SJCRH30 (cell line): ENCODE measurements at regions not wholly inside any gene's neighbourhood (a gene's known extent, or its start where the extent isn't known, plus 50 kb on each side); places are given as distances from the start of the nearest gene placed in this dataset.

ENCODE experiments used
- DNase-seq, 2 experiments: peaks; one replicate each; pipeline ENCODE4 v3.0.0-alpha.2; 2015 to 2020
- H3K27ac ChIP-seq: fragments of 250-450 bp; sonication (Bioruptor Pico); 2 replicates; pipeline ENCODE4 v1.5.1; 2020; ENCODE audit warnings: mild to moderate bottlenecking, moderate library complexity
- H3K27me3 ChIP-seq: fragments of 250-450 bp; sonication (Bioruptor Pico); 2 replicates; pipeline ENCODE4 v1.5.1; 2020; ENCODE audit warnings: mild to moderate bottlenecking, moderate library complexity
- H3K36me3 ChIP-seq: fragments of 250-450 bp; sonication (Bioruptor Pico); 2 replicates; pipeline ENCODE4 v1.5.1; 2020; ENCODE audit warnings: mild to moderate bottlenecking, moderate library complexity
- H3K4me1 ChIP-seq: fragments of 250-450 bp; sonication (Bioruptor Pico); 2 replicates; pipeline ENCODE4 v1.5.1; 2020; ENCODE audit warnings: mild to moderate bottlenecking, moderate library complexity
- H3K4me3 ChIP-seq: fragments of 250-450 bp; sonication (Bioruptor Pico); 2 replicates; pipeline ENCODE4 v1.5.1; 2020; ENCODE audit warnings: mild to moderate bottlenecking, moderate library complexity
- H3K9me3 ChIP-seq: fragments of 250-450 bp; sonication (Bioruptor Pico); replicated peaks from 2 replicates; pipeline ENCODE4 v1.5.1; 2020; ENCODE audit warnings: mild to moderate bottlenecking, moderate library complexity

DNA sequence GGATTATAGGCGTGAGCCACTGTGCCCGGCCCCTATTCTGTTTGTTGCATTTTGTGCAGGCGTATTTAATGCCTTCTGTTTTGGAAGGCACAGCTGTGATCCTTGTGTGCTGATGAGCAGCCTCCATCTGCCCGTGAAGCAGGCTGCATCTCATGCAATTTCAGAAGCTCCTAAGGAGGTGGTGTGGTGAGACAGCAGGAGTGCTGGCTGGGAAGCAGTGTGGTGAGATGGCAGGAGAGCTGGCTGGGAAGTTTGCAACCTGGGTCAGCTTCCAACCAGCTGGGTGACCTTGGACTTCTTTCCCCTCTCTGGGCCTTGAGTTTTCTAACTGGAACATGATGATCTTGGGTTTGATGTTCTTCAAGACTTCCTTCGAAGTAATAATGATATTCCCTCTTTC is 525.1 kb downstream of the TBC1D22A start:
- no peak overlapping the region for H3K27ac ChIP-seq
- H3K9me3 ChIP-seq = no peaks in the 10 kb centered on the region
- no peaks in the 10 kb centered on the region for H3K36me3 ChIP-seq
- H3K4me1 ChIP-seq = no peaks in the 10 kb centered on the region; the same call in 1 of the 2 replicates
- no peaks in the 10 kb centered on the region for H3K27me3 ChIP-seq
- DNase-seq = no peak
- no peak overlapping the region for H3K4me3 ChIP-seq

DNA sequence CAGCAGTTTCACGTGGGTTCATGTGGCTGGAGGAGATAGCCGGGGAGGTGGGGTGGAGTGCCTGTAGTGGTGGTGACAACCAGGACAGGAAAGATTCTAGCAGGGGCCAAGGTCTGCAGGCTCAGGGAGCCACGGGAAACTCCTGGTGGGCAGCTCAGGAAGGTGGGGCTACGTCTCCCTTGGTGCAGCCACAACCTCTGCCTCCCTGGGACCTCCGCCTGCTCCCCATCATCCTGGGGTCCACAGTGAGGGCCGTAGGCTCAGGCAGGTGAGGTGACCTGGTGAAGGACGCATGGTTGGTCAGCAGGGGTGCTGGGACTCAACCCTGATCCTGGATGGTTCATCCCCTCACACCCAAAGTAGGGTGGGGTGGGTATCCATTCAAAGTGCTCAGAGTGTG is 524.1 kb downstream of the TBC1D22A start:
- no peak overlapping the region for H3K4me3 ChIP-seq
- H3K9me3 ChIP-seq = no peaks in the 10 kb centered on the region
- no peak overlapping the region for H3K27ac ChIP-seq
- no peaks in the 10 kb centered on the region for H3K36me3 ChIP-seq
- no peaks in the 10 kb centered on the region; the same call in 1 of the 2 replicates for H3K27me3 ChIP-seq
- no peaks in the 10 kb centered on the region for H3K4me1 ChIP-seq
- DNase-seq = no peak

DNA sequence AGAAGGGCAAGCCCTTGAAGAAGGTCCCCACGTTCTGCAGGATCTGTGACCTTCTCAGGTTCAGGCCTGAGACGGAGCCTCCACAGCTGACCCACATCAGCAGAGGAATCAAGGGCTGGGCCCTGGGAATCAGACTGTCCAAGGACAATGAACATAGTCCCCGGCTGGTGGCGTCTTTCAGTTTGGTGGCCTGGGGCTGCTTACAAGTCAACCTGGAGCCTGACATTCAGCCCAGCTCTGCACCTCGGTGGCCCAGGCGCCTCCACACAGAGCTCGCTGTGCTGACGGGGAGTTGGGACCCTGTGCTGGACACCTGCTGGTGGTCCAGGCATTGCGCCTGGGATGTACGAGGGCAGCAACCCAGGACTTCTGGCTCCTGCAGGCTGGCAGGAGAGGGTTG is 523.5 kb downstream of the TBC1D22A start:
- Histone ChIP-seq H3K4me1 (no peaks in the 10 kb centered on the region), H3K27ac (no peak overlapping the region), H3K4me3 (no peak overlapping the region), H3K36me3 (no peaks in the 10 kb centered on the region), H3K9me3 (no peaks in the 10 kb centered on the region), H3K27me3 (no peaks in the 10 kb centered on the region; the same call in 1 of the 2 replicates)
- DNase-seq = no peak

DNA sequence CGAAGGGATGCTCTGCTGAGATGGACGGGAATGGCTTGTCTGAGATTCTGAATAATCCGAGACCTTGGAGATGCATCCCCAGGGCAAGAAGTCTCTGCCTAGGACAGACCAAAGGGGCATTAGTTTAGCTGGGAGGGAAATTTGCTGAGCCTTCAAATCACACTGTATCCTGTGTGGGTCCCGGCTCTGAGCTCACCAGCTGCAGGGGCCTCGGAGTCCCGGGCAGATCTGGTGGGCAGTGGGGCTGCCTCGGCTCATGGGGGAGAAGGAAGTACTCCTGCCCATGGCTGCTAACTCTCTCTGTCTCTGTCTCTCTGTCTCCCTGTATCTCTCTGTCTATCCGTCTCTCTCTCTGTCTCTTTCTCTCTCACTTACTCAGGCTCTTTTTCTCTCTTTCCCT is 522.4 kb downstream of the TBC1D22A start:
- H3K27me3 ChIP-seq = no peaks in the 10 kb centered on the region; the same call in 1 of the 2 replicates
- H3K36me3 ChIP-seq = no peaks in the 10 kb centered on the region
- H3K27ac ChIP-seq = no peak overlapping the region
- H3K4me1 ChIP-seq = no peaks in the 10 kb centered on the region
- DNase-seq = no peak
- H3K9me3 ChIP-seq = no peaks in the 10 kb centered on the region
- no peak overlapping the region for H3K4me3 ChIP-seq

DNA sequence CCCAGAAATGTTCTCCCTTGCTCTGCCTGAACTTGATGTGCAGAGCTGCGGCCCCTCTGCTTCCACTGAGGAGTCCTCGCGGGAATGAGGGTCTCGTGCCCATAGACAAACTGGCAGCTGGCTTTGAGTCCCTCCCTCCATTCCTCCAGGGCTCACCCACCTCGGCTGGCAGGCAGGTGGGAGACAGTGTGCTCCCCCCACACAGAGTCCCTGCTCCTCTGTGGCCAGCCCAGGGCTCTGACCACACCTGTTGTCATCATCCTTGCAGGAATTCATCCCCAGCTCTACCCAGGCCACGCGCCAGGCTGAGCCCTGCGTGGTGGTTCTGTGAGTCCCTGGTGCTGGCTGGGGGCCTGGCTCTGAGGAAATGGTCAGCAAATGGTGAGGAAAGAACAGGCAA is 521.9 kb downstream of the TBC1D22A start:
- Histone ChIP-seq H3K4me3 (no peak overlapping the region), H3K27ac (no peak overlapping the region), H3K27me3 (no peaks in the 10 kb centered on the region; the same call in 1 of the 2 replicates), H3K4me1 (no peaks in the 10 kb centered on the region), H3K36me3 (no peaks in the 10 kb centered on the region), H3K9me3 (no peaks in the 10 kb centered on the region)
- DNase-seq = no peak

DNA sequence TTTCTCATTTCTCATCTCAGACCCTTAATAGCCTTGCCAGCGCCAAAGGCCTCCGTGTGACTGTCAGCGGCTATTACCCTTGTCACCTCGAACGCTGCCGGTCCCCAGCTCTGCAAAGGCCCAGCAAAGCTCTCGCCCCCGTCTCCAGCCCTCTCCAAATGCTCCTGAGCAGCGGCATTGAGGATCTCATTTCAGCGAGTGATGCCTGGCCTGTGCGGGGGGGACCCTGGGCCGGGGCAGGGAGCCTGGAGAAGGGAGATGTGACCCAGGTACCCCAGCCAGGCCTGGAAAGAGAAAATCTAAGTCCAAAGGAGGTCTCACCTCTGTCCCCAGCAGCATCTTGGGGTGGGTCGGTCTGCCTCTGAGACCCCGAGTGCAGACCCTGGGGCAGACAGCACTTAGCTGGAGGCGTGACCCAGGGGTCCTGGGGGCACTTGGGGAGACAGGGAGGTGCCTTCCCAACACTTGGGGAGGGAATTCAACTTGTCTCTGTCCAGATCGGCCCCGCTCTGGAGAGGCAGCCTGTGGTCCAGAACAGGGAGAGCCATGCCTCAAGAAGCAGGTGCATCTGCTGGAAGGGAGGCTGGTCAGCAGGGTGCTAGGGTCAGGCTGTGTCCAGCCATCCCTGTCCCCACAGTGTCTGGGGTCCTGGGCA is 521.3 kb downstream of the TBC1D22A start:
- no peaks in the 10 kb centered on the region for H3K4me1 ChIP-seq
- H3K4me3 ChIP-seq = no peak overlapping the region
- H3K27me3 ChIP-seq = no peaks in the 10 kb centered on the region; the same call in 1 of the 2 replicates
- H3K27ac ChIP-seq = no peak overlapping the region
- H3K9me3 ChIP-seq = no peaks in the 10 kb centered on the region
- no peak for DNase-seq
- no peaks in the 10 kb centered on the region for H3K36me3 ChIP-seq

DNA sequence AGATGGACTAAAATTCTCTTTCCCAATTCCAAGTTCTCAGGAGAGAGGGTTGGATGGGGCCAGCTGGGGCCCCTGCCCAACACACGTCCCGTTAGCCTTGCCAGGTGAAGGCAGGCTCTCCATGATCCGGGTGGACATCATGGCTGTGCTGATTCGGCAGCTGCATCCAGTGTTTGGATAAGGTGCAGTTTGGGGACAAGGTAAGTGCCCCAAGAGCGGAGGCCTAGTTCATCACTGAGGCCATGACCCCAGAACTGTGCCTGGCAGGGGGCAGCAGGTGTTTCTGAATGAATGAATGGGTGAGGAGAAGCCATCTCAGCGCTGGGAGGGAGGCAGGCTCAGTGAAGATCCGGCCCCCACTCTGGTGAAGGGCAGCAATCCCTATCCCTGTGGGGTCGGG is 520.4 kb downstream of the TBC1D22A start:
- no peaks in the 10 kb centered on the region; the same call in 1 of the 2 replicates for H3K27me3 ChIP-seq

DNA sequence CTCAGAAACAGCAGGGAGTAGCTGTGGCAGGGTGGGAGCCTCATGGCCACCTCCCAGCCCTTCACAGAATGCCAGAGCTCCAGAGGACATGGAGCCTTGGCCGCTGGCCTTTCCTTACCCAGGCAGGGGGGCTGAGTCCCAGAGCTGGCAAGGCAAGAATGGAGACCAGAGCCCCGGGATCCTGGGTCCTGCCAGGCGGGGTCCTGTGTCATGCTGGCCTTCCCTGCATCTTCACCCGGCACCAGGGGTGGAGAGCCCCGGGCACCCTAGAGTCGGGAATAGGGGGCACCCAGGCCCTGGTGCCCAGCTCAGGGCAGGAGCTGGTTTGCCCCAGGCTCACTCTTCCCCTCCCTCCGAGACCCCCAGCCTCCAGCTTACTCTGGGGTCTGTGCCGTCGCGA is 519.9 kb downstream of the TBC1D22A start:
- no peak for DNase-seq
- Histone ChIP-seq H3K4me1 (no peaks in the 10 kb centered on the region), H3K27me3 (no peaks in the 10 kb centered on the region; the same call in 1 of the 2 replicates), H3K9me3 (no peaks in the 10 kb centered on the region), H3K27ac (no peak overlapping the region), H3K4me3 (no peak overlapping the region), H3K36me3 (no peaks in the 10 kb centered on the region)

More for the DNA sequence above, 520.4 kb downstream of the TBC1D22A start:
- no peak overlapping the region for H3K27ac ChIP-seq
- no peaks in the 10 kb centered on the region for H3K36me3 ChIP-seq
- no peak overlapping the region for H3K4me3 ChIP-seq
- no peak for DNase-seq
- no peaks in the 10 kb centered on the region for H3K9me3 ChIP-seq
- H3K4me1 ChIP-seq = no peaks in the 10 kb centered on the region

DNA sequence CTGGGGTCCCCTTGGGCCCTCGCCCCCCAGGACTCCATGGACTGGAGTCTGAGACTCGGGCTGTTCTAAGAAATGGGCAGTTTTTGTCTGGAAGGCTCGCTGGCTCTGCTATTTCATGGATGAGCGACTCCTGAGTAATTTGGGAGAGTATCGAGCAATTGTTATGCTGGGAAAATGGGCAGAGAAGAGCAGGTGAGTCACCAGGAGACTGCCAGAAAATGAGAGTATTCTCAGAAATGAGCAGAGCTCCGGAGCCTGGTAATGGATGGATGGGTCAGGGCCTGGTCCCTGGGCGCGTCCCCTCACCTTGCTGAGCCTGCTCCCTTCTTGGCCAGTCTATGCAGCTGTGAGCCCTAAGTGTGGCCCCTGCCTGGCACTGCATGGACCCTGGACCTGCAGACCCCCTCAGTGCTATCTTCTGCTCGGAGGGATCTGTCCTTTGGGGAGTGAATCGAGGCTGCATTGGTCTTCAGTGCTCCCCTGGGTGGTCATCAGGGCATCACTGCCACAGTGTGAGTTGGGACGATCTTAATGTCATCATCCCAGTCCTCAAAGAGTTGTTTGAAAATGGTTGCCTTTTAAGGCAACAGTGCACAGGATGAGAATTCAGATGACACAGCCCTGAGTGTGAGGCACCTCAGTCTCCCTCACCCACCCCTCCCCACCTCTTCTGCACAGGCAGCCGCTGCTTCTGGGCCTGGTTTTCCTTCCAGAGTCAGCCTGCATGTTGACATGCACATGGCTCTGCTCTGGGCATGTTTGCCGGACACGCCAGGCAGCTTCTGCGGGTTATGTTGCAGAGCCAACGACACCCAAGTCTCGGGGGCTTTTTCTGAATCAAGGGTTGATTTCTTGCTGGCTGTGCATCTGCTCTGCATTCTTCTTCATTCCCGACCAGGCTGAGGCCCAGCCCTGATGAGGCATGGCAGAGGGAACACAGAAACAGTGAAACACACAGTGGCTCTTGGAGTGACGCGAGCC is 519.0 kb downstream of the TBC1D22A start:
- no peaks in the 10 kb centered on the region for H3K9me3 ChIP-seq
- H3K4me1 ChIP-seq = no peaks in the 10 kb centered on the region
- H3K27ac ChIP-seq = no peak overlapping the region
- no peaks in the 10 kb centered on the region for H3K36me3 ChIP-seq
- no peak overlapping the region for H3K4me3 ChIP-seq
- no peak for DNase-seq
- H3K27me3 ChIP-seq = no peaks in the 10 kb centered on the region; the same call in 1 of the 2 replicates

DNA sequence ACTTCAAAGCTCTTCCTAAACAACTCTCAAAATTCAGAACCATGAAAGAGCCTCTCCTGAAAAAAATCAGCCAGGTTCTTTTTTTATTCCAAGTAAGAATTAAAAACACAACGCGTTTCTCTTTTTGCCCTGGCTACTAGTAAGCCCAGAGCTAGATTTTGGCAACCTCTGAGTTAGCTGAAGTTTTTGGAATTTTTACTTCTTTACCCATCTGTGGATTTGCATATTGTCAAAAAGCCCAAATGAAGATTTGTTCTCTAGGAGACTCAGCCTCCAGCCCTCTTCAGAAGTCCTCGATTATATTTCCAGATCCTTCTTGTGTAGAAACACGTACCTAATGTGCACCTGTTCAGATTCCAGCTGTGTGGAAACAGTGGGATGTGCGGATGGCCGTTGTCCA is 517.9 kb downstream of the TBC1D22A start:
- no peak overlapping the region for H3K27ac ChIP-seq
- H3K27me3 ChIP-seq = no peaks in the 10 kb centered on the region; the same call in 1 of the 2 replicates
- H3K4me3 ChIP-seq = no peak overlapping the region
- no peaks in the 10 kb centered on the region for H3K36me3 ChIP-seq
- peaks cover 4% of the 10 kb centered on the region; the same call in 1 of the 2 replicates for H3K4me1 ChIP-seq
- no peak for DNase-seq
- H3K9me3 ChIP-seq = no peaks in the 10 kb centered on the region

DNA sequence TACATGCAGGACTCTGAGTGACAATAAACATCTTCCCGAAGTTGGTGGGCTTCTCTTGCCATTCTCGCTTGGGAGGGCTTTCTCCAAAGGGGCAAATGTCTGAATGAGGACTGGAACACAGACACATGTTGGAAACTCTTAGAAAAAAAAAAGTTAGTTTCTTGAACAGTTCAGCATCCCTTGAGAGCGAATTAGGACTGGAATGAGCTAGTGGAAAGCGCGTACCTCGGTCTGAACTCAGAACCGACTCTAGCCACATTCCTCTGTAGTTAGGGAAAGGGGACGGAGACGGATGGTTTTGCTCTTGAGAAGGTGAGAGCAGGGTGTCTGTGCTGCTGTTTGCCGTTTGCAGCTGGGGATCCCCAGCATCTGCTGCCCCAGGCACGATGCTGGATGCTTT is 517.3 kb downstream of the TBC1D22A start:
- H3K27ac ChIP-seq = no peak overlapping the region
- no peaks in the 10 kb centered on the region for H3K9me3 ChIP-seq
- no peaks in the 10 kb centered on the region for H3K36me3 ChIP-seq
- H3K27me3 ChIP-seq = no peaks in the 10 kb centered on the region; the same call in 1 of the 2 replicates
- DNase-seq = no peak
- no peak overlapping the region for H3K4me3 ChIP-seq
- H3K4me1 ChIP-seq = peaks cover 4% of the 10 kb centered on the region; the same call in 1 of the 2 replicates

DNA sequence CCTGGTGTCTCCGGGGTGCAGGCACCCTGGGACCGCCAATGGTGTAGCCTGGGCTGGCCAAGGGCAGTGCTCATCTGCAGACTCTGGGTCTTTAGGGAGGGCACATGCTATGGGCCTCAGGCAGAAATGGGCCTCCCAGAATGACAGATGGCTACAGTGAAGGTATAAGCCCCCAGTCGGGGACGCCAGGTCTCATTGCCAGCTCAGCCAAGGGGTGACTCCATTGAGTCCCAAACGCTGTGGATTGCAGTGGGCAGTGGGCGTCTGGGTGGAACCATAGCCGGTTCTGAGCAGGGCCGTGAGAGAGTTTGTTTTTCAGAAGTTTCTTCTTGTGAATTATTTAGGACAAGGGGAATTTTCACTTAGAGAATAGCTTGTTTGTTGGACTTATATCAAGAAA is 516.9 kb downstream of the TBC1D22A start:
- peaks cover 4% of the 10 kb centered on the region; the same call in 1 of the 2 replicates for H3K4me1 ChIP-seq
- H3K36me3 ChIP-seq = no peaks in the 10 kb centered on the region
- DNase-seq = no peak
- no peak overlapping the region for H3K4me3 ChIP-seq
- H3K27ac ChIP-seq = no peak overlapping the region
- H3K27me3 ChIP-seq = no peaks in the 10 kb centered on the region; the same call in 1 of the 2 replicates
- H3K9me3 ChIP-seq = no peaks in the 10 kb centered on the region

DNA sequence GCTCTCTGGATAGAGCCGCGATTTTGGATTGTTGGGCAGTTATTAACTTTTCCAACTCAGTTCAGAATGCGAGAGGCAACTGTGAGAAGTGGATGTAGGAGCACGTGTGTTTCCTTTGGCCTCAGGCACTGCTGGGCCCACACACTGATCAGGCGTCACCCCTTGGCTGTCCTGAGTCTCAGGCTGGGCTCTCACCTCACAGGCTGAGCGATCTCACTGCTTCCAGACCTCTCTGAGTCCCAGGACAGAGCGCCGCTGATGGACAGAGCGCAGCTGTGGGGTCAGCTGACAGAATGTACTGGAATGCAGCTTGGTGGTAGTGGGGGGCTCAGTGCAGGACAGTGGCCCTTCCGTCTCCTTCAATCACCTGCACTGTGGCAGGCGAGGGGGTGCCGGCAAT is 516.2 kb downstream of the TBC1D22A start:
- no peaks in the 10 kb centered on the region; the same call in 1 of the 2 replicates for H3K27me3 ChIP-seq
- no peak for DNase-seq
- H3K4me1 ChIP-seq = peaks cover 4% of the 10 kb centered on the region; the same call in 1 of the 2 replicates
- no peak overlapping the region for H3K27ac ChIP-seq
- no peaks in the 10 kb centered on the region for H3K9me3 ChIP-seq
- H3K36me3 ChIP-seq = no peaks in the 10 kb centered on the region
- H3K4me3 ChIP-seq = no peak overlapping the region

DNA sequence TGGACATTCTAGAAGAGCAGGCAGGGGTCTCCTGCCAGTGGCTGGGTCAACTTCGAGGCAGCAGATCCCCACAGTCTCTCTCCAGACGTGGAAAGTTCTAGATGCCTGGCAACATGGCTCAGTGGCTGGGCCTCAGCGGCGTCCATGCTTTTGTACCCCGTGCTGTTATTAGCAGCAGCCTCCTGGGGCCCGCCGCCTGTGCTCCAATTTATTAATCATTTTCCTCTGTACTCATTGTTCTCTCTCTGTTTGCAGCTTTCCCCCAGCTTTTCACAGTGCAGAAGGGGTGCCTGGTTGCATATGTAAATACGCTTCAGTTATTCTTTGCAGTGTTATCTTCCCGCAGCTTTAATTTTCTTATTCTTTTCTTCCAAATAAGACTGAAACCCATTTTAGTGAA is 515.1 kb downstream of the TBC1D22A start:
- H3K27me3 ChIP-seq = no peaks in the 10 kb centered on the region; the same call in 1 of the 2 replicates
- no peak overlapping the region for H3K4me3 ChIP-seq
- H3K4me1 ChIP-seq = peaks cover 4% of the 10 kb centered on the region; the same call in 1 of the 2 replicates
- H3K27ac ChIP-seq = no peak overlapping the region
- H3K9me3 ChIP-seq = no peaks in the 10 kb centered on the region
- no peak for DNase-seq
- no peaks in the 10 kb centered on the region for H3K36me3 ChIP-seq

DNA sequence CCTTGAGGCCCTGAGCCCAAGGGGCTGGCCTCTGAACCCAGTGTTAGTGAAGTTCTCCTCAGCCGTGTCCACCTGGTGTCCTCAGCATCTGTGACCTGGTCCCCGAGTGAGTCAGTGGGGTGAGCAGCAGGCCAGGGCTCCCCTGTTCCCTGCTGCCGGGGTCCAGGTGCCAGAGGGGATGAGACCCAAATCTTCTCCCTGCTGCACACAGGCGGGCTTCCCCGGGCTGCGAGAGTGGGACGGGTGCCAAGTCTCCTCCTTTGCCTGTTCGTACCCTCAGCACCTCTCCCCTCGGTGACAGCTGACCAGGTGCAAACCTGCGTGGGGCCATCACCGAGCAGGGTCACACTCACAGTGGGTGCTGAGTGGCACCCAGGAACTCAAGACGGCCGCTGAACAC is 514.5 kb downstream of the TBC1D22A start:
- Histone ChIP-seq H3K36me3 (no peaks in the 10 kb centered on the region), H3K27ac (no peak overlapping the region), H3K4me1 (peaks cover 4% of the 10 kb centered on the region; the same call in 1 of the 2 replicates), H3K27me3 (no peaks in the 10 kb centered on the region; the same call in 1 of the 2 replicates), H3K4me3 (no peak overlapping the region), H3K9me3 (no peaks in the 10 kb centered on the region)
- no peak for DNase-seq
